Left lung (tissue), 4 donors: ENCODE measurements at regions not wholly inside any gene's neighbourhood (a gene's known extent, or its start where the extent isn't known, plus 50 kb on each side); places are given as distances from the start of the nearest gene placed in this dataset.
A peak's percentile ranks its signal among the peaks of the same experiment; 100 is the strongest.

ENCODE experiments used
- ATAC-seq: fragments of 200-7000 bp; cut with Tn5 transposase; one replicate; pipeline ENCODE4 v1.9.1; 2020; ENCODE audit warnings: moderate library complexity
- DNase-seq, 4 donors: peaks; one replicate each; pipeline ENCODE4 v3.0.0-alpha.2; 2013 to 2020
- H3K27ac ChIP-seq, 2 donors: fragments of 200-600 bp; sonication (generic) in 1 of 2; one replicate each; pipeline versions ENCODE4 v1.5.0 to v1.8.0; 2020 to 2021
- H3K27me3 ChIP-seq, 2 donors: fragments of 200-600 bp; sonication (generic) in 1 of 2; one replicate each; pipeline versions ENCODE4 v1.5.0 to v1.8.0; 2020 to 2021
- H3K36me3 ChIP-seq, 2 donors: fragments of 200-600 bp; sonication (generic) in 1 of 2; one replicate each; pipeline versions ENCODE4 v1.5.0 to v1.8.0; 2020 to 2021
- H3K4me1 ChIP-seq, 2 donors: fragments of 200-600 bp; one replicate each; pipeline ENCODE4 v1.8.0; 2021
- H3K4me3 ChIP-seq, 2 donors: fragments of 200-600 bp; sonication (generic) in 1 of 2; one replicate each; pipeline versions ENCODE4 v1.5.0 to v1.8.0; 2020 to 2021; ENCODE audit warnings: mild to moderate bottlenecking in 1 of 2
- H3K9me3 ChIP-seq, 2 donors: fragments of 200-600 bp; sonication (generic) in 1 of 2; one replicate each; pipeline versions ENCODE4 v1.5.0 to v1.8.0; 2020 to 2021
- intact Hi-C, 2 donors: fragments of 100-400 bp; cut with DNase I; formaldehyde crosslinking; loops; one replicate each; pipeline versions ENCODE4 v1.11.2 to v1.14.2; 2022
- TF ChIP-seq, protein P1 (sequence below), 2 donors: fragments of 200-600 bp; sonication (generic) in 1 of 2; IDR thresholded peaks; one replicate each; pipeline versions ENCODE4 v1.5.0 to v1.8.0; 2021; ENCODE audit warnings: antibody characterized with exemption in 2 of 2
- donor health status: DM: no; HTN: yes; CAD: no.
- donor health status: DM: no; HTN: no; CAD: no.

DNA sequence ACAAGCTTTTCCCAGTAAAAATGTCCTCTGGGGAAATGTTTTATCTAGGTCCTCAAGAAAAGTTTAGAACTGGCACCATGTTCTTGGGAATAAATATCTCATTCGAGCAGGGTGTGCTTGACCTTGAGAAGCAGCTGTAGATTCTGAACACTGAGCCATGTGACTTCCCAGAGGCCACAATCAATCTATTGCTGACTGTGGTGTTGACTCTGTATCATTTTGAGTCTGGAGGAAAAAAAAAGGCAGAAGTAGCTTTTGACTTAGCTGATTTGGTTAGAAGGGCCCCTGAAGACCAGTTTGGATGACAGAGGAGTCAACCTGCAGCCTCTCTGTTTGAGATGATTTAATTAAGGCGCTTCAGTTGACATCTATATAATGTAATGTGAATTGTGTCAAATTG lies 592.4 kb upstream of the SEL1L start:
- no peaks in the 10 kb centered on the region for H3K36me3 ChIP-seq
- intact Hi-C loops: no loop called here
- H3K27me3 ChIP-seq: no peaks in the 10 kb centered on the region
- no peak overlapping the region for H3K4me3 ChIP-seq
- TF ChIP-seq, protein P1, sequence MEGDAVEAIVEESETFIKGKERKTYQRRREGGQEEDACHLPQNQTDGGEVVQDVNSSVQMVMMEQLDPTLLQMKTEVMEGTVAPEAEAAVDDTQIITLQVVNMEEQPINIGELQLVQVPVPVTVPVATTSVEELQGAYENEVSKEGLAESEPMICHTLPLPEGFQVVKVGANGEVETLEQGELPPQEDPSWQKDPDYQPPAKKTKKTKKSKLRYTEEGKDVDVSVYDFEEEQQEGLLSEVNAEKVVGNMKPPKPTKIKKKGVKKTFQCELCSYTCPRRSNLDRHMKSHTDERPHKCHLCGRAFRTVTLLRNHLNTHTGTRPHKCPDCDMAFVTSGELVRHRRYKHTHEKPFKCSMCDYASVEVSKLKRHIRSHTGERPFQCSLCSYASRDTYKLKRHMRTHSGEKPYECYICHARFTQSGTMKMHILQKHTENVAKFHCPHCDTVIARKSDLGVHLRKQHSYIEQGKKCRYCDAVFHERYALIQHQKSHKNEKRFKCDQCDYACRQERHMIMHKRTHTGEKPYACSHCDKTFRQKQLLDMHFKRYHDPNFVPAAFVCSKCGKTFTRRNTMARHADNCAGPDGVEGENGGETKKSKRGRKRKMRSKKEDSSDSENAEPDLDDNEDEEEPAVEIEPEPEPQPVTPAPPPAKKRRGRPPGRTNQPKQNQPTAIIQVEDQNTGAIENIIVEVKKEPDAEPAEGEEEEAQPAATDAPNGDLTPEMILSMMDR (IDR thresholded peaks at IDR 0.05): no peak
- ATAC-seq (no peak), DNase-seq (no peak)
- no peak overlapping the region for H3K27ac ChIP-seq
- H3K4me1 ChIP-seq: no peaks in the 10 kb centered on the region
- no peaks in the 10 kb centered on the region for H3K9me3 ChIP-seq

DNA sequence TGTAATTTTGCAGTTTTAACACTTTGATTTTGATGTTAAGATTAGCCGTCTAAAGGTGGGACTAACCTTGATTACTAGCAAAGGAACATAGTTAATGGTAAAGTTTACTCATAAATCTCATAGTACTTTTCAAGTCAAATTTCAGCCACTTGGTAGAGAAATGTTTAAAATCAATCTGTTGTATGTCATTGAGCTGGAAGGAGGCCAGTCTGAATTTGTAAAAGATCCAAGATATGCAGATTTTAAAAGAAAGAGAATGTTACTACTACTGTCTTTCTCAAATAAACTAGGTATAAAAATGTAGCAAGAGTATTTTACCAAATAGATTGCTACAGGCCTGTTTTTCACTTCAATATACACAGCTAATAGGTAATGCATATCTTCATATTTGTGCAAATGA lies 600.8 kb upstream of the SEL1L start:
- no peak overlapping the region for H3K4me3 ChIP-seq
- intact Hi-C loops: no loop called here
- ATAC-seq (no peak), DNase-seq (peak in 1 of 4 donors; percentile 5)
- no peaks in the 10 kb centered on the region for H3K27me3 ChIP-seq
- no peaks in the 10 kb centered on the region for H3K4me1 ChIP-seq
- TF ChIP-seq, protein P1 (IDR thresholded peaks at IDR 0.05): no peak
- no peak overlapping the region for H3K27ac ChIP-seq
- no peaks in the 10 kb centered on the region for H3K36me3 ChIP-seq
- H3K9me3 ChIP-seq: no peaks in the 10 kb centered on the region

DNA sequence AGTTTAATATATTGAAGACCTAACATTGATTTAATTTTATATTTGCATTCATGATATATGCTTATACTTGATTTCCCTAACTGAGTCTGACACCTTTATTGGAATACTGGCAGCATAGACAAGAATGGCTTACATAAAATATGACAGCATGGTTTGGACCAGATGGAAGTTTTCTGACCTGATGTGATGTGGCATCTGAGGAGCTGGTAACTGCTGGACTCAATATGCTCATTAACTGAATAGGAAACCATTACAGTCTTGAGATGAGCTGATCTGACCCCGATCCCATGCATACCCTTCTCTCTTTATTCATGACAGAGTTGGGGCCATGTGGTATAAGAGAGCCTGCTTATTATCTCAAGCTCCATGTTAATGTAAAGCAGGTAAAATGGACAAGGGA lies 604.8 kb upstream of the SEL1L start:
- no peak for ATAC-seq
- Histone ChIP-seq H3K4me3 (no peak overlapping the region), H3K36me3 (no peaks in the 10 kb centered on the region), H3K9me3 (peaks cover 0 to 23% of the 10 kb centered on the region in 2 donors), H3K4me1 (no peaks in the 10 kb centered on the region), H3K27ac (no peak overlapping the region), H3K27me3 (no peaks in the 10 kb centered on the region)
- intact Hi-C loops: no loop called here
- TF ChIP-seq, protein P1 (IDR thresholded peaks at IDR 0.05): no peak
- no peak for DNase-seq

DNA sequence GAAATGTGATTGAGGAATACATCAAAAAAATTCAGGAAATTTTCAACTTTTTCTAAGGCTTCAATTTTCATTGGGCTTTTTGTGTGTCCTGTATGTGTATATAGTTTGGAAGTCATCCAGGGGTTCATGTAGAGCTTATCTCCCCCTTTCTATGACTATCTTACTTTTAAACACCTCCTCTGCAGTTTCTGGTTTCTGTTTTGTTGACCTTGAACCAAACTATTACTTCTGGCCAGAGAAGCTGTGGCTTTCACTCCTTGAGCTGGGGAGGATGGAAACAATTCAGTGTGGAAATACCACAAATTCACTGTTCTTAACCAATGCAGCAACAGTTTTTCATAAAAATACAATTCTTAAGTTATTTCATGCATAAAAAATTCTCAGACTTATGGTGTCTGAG lies 613.2 kb upstream of the SEL1L start:
- TF ChIP-seq, protein P1 (IDR thresholded peaks at IDR 0.05): no peak
- no peak overlapping the region for H3K4me3 ChIP-seq

DNA sequence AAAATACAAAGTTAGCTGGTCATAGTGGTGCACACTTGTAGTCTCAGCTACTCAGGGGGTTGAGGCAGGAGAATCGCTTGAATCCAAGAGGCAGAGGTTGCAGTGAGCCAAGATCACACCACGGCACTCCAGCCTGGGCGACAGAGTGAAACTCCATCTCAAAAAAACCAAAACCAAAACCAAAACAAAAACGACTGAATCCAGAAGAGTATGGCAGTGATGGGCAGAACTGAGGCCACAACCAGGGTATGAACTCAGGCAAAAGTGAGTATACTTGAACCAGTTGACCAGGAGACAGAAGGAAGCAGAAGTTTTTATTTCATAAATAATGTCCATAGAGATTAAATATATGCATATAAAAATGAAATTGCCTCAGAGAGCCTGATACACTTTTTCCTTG lies 620.0 kb upstream of the SEL1L start:
- ATAC-seq: no peak
- H3K4me3 ChIP-seq: no peak overlapping the region
- H3K27me3 ChIP-seq: no peaks in the 10 kb centered on the region
- no peaks in the 10 kb centered on the region for H3K9me3 ChIP-seq
- no peak overlapping the region for H3K27ac ChIP-seq
- intact Hi-C loops: no loop called here
- no peaks in the 10 kb centered on the region for H3K4me1 ChIP-seq
- TF ChIP-seq, protein P1 (IDR thresholded peaks at IDR 0.05): no peak
- no peaks in the 10 kb centered on the region for H3K36me3 ChIP-seq
- DNase-seq: no peak

More for the DNA sequence above, 613.2 kb upstream of the SEL1L start:
- DNase-seq (no peak), ATAC-seq (no peak)
- H3K27ac ChIP-seq: no peak overlapping the region
- intact Hi-C loops: no loop called here
- H3K27me3 ChIP-seq: no peaks in the 10 kb centered on the region
- peaks cover 0 to 6% of the 10 kb centered on the region in 2 donors for H3K9me3 ChIP-seq
- H3K4me1 ChIP-seq: no peaks in the 10 kb centered on the region
- no peaks in the 10 kb centered on the region for H3K36me3 ChIP-seq
